Neural crest cell (in vitro differentiated cells): ENCODE measurements at regions not wholly inside any gene's neighbourhood (a gene's known extent, or its start where the extent isn't known, plus 50 kb on each side); places are given as distances from the start of the nearest gene placed in this dataset.

Experiments used
- DNase-seq: peaks from one replicate; pipeline ENCODE4 v3.0.0; 2021; ENCODE audit warnings: low read depth, mixed read lengths, low spot score
- H3K27ac Mint-ChIP-seq: one replicate; pipeline ENCODE4 v1.8.0; 2021; ENCODE audit warnings: mild to moderate bottlenecking, mixed read lengths; ENCODE audit not compliant: unreplicated experiment
- H3K27me3 Mint-ChIP-seq: 2 replicates; pipeline ENCODE4 v1.8.0; 2021; ENCODE audit warnings: low read depth, mild to moderate bottlenecking, mixed read lengths
- H3K36me3 Mint-ChIP-seq: 2 replicates; pipeline ENCODE4 v1.8.0; 2021; ENCODE audit warnings: low read depth, mild to moderate bottlenecking, mixed read lengths
- H3K4me1 Mint-ChIP-seq: 2 replicates; pipeline ENCODE4 v1.8.0; 2021; ENCODE audit warnings: mixed read lengths
- H3K4me3 Mint-ChIP-seq: one replicate; pipeline ENCODE4 v1.8.0; 2021; ENCODE audit warnings: mild to moderate bottlenecking, mixed read lengths
- H3K9me3 Mint-ChIP-seq: 2 replicates; pipeline ENCODE4 v1.8.0; 2021; ENCODE audit warnings: mixed read lengths
- TF ChIP-seq, protein P1 (sequence below): fragments of 200-600 bp; sonication (generic); conservative IDR thresholded peaks from 2 replicates; pipeline ENCODE4 v1.5.0; 2021; ENCODE audit warnings: antibody characterized with exemption, mild to moderate bottlenecking

DNA sequence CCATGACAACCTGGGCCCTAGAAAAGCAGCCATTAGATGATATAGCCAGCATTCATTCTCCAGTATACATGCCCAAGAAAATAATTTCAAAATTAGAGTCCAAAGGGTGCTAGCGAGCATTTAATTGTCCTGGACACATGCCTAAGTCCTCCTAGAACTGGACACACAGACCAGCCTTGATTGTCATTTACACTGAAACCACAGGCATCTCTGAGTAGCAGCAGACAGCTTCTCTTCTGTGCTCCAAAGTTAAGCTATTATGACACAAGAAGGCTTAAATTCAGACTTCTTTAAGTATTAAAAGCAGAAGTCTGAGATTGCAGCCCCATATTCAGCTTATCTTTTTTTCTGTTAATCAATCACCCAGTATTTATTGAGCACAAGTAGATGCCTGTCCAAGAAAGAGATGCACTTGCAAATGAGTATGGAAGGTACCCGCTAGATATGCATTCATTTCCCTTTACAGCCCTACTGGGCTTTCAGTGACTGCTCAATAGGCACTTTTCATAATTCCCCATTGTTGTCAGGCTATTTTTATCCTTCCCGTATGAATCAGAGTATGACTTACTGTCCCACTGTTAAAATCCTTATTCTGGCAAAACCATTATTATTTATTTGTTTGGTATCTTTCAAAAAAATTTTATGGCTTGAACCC is 374.1 kb downstream of the FBXW7 start:
- Mint-ChIP-seq H3K9me3 (no peaks in the 10 kb centered on the region), H3K27me3 (peaks cover 15% of the 10 kb centered on the region), H3K4me1 (no peaks in the 10 kb centered on the region), H3K27ac (no peak overlapping the region), H3K36me3 (no peaks in the 10 kb centered on the region), H3K4me3 (no peak overlapping the region)
- DNase-seq = no peak
- TF ChIP-seq, protein P1, sequence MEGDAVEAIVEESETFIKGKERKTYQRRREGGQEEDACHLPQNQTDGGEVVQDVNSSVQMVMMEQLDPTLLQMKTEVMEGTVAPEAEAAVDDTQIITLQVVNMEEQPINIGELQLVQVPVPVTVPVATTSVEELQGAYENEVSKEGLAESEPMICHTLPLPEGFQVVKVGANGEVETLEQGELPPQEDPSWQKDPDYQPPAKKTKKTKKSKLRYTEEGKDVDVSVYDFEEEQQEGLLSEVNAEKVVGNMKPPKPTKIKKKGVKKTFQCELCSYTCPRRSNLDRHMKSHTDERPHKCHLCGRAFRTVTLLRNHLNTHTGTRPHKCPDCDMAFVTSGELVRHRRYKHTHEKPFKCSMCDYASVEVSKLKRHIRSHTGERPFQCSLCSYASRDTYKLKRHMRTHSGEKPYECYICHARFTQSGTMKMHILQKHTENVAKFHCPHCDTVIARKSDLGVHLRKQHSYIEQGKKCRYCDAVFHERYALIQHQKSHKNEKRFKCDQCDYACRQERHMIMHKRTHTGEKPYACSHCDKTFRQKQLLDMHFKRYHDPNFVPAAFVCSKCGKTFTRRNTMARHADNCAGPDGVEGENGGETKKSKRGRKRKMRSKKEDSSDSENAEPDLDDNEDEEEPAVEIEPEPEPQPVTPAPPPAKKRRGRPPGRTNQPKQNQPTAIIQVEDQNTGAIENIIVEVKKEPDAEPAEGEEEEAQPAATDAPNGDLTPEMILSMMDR = no peak

DNA sequence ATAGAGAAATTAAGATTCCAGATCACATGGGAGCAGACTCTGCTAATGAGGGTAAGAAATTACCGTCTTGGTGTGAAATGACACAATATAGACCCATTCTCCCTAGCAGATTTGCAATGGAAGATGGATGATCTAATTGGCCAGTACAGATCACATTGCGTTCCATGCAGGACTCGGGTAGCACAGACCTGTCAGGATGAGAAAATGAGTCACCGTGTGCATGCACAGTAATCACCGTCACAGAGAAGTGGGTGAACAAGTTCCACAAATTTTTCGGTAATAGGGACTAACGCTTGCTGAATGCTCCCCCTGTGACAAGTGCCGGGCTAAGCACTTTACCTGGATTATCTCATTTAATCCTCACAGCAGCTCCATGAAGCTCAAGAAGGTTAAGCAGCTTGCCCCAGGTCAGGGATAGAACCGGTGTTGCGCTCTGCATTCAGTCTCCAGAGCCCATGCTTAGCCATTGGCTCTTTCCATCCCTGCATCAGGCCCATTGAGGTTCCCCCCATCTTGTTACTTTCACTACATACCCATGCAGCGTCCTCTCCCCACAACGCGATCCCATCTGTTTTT is 375.6 kb downstream of the FBXW7 start:
- no peak overlapping the region for H3K4me3 Mint-ChIP-seq
- no peaks in the 10 kb centered on the region for H3K9me3 Mint-ChIP-seq
- peaks cover 12% of the 10 kb centered on the region for H3K27me3 Mint-ChIP-seq
- H3K27ac Mint-ChIP-seq = no peak overlapping the region
- no peaks in the 10 kb centered on the region for H3K4me1 Mint-ChIP-seq
- H3K36me3 Mint-ChIP-seq = no peaks in the 10 kb centered on the region
- TF ChIP-seq, protein P1 = no peak
- no peak for DNase-seq

DNA sequence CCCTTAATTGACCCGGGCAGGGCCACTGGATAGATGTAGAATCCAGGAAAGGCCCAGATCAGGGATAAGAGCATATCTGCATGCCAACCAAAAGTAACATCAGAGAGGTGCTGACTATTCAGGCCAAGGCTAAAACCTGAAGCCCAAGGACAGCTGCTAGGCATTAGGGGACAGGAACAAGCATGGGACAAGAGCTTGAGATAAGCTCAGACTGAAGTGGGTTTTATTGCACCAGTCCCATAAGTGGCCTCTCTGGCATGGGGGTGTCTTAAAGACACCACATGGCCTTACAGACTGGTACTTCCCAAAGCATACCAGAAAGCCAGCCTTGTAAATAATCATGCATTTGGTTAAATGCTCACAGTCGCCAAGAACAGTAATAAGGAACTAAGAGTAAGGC is 376.1 kb downstream of the FBXW7 start:
- H3K27ac Mint-ChIP-seq = no peak overlapping the region
- no peak for DNase-seq
- H3K27me3 Mint-ChIP-seq = peaks cover 12% of the 10 kb centered on the region
- no peaks in the 10 kb centered on the region for H3K4me1 Mint-ChIP-seq
- no peak overlapping the region for H3K4me3 Mint-ChIP-seq
- H3K9me3 Mint-ChIP-seq = no peaks in the 10 kb centered on the region
- no peaks in the 10 kb centered on the region for H3K36me3 Mint-ChIP-seq
- TF ChIP-seq, protein P1 = no peak

- no peak overlapping the region for H3K4me3 Mint-ChIP-seq
- no peaks in the 10 kb centered on the region for H3K4me1 Mint-ChIP-seq
- H3K27ac Mint-ChIP-seq = no peak overlapping the region
- no peak for DNase-seq
- H3K27me3 Mint-ChIP-seq = peaks cover under 1% of the 10 kb centered on the region
- TF ChIP-seq, protein P1 = no peak
- H3K36me3 Mint-ChIP-seq = no peaks in the 10 kb centered on the region
- no peaks in the 10 kb centered on the region for H3K9me3 Mint-ChIP-seq
These were observed 377.7 kb downstream of the FBXW7 start for GRCh38 chr4:152158225-152158624.

DNA sequence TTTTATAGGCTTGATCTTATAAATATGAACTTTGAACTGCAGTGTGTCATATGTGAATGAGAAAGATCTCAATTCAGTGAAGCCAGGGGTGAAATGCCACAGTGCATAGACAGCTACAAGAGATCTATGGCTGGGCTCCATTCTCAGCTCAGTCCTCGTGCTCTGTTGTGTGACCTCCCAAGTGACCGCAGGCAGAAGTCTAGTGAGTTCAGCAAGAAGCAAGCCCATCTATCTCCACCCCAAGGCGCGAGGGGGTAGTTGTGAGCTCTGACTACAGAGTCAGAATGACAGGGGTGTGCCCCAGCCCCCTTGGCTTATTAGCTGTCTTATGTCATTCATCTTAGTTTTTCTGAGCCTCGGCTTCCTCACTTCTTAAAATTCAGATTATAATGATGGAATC is 378.3 kb downstream of the FBXW7 start:
- Mint-ChIP-seq H3K36me3 (no peaks in the 10 kb centered on the region), H3K27me3 (peaks cover 4% of the 10 kb centered on the region), H3K27ac (no peak overlapping the region), H3K4me3 (no peak overlapping the region), H3K4me1 (no peaks in the 10 kb centered on the region), H3K9me3 (no peaks in the 10 kb centered on the region)
- TF ChIP-seq, protein P1 = no peak
- DNase-seq = no peak
